ENCODE measurements at regions not wholly inside any gene's neighbourhood (a gene's known extent, or its start where the extent isn't known, plus 50 kb on each side); places are given as distances from the start of the nearest gene placed in this dataset.

DNA sequence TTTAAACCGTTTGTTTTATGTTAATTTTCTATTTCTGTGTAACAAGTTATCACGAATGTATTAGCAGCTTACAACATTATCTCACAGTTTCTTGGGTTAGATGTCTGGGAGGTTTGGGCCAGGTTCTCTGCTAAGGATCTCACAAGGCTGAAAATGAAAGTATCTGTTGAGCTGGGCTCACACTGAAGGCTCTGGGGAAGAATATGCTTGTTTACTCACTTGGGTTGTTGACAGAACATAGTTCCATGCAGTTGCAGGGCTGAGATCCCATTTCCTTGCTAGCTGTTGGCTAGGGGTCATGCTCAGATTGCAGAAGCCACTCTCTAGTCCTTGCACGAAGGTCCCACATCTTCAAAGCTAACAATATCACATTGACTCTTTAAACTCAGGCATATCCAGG lies 266.6 kb upstream of the GNAI1 start:
- peaks cover 4 to 8% of the 10 kb centered on the region in 2 donors for H3K9me3 Mint-ChIP-seq

DNA sequence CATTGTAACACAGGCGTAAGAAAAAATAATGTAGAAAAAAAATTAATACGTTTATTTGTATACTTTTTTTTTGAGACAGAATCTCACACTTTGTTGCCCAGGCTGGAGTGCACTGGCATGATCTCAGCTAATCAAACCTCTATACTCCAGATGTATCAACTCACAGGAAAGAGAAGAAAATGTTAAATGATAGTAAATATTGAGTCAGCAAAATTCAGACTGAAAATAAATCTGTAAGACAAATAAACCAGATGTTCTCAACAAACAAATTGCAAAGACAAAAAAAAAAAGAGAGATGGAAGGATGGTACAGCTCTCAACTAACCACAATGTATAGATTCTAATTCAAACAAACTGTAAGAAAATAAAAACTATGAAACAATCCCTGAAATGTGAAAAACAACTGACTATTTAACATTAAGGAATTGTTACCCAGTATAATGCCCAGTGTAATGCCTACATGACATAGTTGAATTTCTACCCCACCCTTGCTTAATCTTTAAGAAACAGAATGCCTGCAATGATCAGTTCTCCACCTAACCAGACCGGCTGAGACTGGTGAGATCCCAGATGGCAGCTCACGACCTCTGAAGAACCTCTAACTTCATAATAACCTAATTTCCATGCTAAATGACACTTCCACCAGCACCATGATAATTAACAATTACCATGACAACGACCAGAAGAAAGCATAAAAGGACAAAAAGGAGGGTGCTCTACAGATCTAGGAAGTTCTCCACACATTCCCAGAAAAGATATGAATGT lies 272.0 kb upstream of the GNAI1 start:
- Mint-ChIP-seq H3K9me3 (peaks cover 0 to 9% of the 10 kb centered on the region in 2 donors), H3K36me3 (ENCODE audit: insufficient read depth) (no peaks in the 10 kb centered on the region), H3K27me3 (no peaks in the 10 kb centered on the region), H3K4me1 (ENCODE audit: low read depth in 2 of 2) (no peaks in the 10 kb centered on the region), H3K4me3 (no peak overlapping the region), H3K27ac (no peak overlapping the region)
- DNase-seq = no peak
- no peak for ATAC-seq (replicated peaks)

More for the DNA sequence above, 266.6 kb upstream of the GNAI1 start:
- no peak for DNase-seq
- Mint-ChIP-seq H3K36me3 (ENCODE audit: insufficient read depth) (no peaks in the 10 kb centered on the region), H3K27me3 (no peaks in the 10 kb centered on the region), H3K27ac (no peak overlapping the region), H3K4me1 (ENCODE audit: low read depth in 2 of 2) (no peaks in the 10 kb centered on the region), H3K4me3 (no peak overlapping the region)
- no peak for ATAC-seq (replicated peaks)

DNA sequence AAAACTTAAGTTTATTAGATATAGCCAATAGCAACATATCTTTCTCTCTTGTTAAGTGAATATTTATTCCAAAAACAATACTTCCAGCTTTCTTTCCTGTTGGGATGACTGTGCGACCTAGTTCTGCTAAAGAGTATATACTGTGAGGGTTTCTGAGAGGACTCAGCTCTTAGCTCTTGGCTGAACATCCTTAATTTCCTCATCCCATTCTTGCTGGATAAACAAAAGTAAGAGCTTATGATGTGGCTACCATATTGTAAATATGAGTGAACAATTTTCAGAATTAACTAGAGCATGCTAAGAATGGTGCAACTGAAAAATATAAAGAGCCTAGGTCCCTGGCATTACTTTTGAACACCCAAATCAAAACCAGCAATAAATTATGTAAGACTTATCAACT lies 279.5 kb upstream of the GNAI1 start:
- H3K4me1 Mint-ChIP-seq (ENCODE audit: low read depth in 2 of 2) = no peaks in the 10 kb centered on the region
- H3K36me3 Mint-ChIP-seq (ENCODE audit: insufficient read depth) = no peaks in the 10 kb centered on the region
- peaks cover 13 to 22% of the 10 kb centered on the region in 2 donors for H3K9me3 Mint-ChIP-seq
- no peak overlapping the region for H3K27ac Mint-ChIP-seq
- DNase-seq = no peak
- ATAC-seq (replicated peaks) = no peak
- H3K27me3 Mint-ChIP-seq = no peaks in the 10 kb centered on the region
- no peak overlapping the region for H3K4me3 Mint-ChIP-seq

DNA sequence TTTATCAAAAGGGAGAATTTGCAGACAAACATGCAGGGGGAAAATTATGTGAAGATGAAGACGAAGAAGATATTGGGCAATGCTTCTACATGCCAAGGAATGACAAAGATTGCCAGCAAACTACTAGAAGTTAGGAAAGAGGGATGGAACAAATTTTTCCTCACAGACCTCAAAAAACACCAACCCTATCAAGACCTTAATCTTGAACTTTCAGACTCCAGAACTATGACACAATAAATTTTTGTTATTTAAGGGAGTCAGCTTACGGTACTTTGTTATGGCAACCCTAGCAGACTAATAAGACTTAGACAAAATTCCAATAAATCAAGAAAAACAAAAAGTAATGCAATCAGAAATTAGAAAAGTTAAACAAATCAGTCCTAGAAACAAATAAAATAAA lies 280.0 kb upstream of the GNAI1 start:
- no peak overlapping the region for H3K4me3 Mint-ChIP-seq
- H3K27me3 Mint-ChIP-seq = no peaks in the 10 kb centered on the region
- no peak overlapping the region for H3K27ac Mint-ChIP-seq
- DNase-seq = no peak
- peaks cover 13 to 22% of the 10 kb centered on the region in 2 donors for H3K9me3 Mint-ChIP-seq
- ATAC-seq (replicated peaks) = no peak
- no peaks in the 10 kb centered on the region for H3K4me1 Mint-ChIP-seq (ENCODE audit: low read depth in 2 of 2)
- H3K36me3 Mint-ChIP-seq (ENCODE audit: insufficient read depth) = no peaks in the 10 kb centered on the region

DNA sequence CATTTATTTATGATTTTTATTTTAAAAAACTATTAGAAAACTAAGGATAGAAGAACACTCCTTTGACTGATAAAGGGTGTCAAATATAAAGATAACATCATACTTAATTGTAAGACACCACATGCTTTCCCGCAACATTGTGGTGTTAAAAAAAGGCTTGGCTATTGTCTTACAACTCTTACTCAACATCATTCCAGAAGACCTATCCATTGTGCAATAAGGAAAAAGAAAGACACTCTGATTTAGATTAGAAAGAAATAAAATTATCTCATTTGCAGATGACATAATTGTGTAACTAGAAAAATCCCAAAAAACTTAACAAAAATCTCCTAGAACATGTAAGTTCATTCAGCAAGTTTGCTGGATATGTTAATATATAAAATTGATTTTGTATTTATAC lies 296.7 kb upstream of the GNAI1 start:
- Mint-ChIP-seq H3K9me3 (peaks cover 0 to 5% of the 10 kb centered on the region in 2 donors), H3K27me3 (no peaks in the 10 kb centered on the region), H3K36me3 (ENCODE audit: insufficient read depth) (no peaks in the 10 kb centered on the region), H3K4me1 (ENCODE audit: low read depth in 2 of 2) (no peaks in the 10 kb centered on the region), H3K4me3 (no peak overlapping the region), H3K27ac (no peak overlapping the region)
- ATAC-seq (replicated peaks) (no peak), DNase-seq (no peak)

DNA sequence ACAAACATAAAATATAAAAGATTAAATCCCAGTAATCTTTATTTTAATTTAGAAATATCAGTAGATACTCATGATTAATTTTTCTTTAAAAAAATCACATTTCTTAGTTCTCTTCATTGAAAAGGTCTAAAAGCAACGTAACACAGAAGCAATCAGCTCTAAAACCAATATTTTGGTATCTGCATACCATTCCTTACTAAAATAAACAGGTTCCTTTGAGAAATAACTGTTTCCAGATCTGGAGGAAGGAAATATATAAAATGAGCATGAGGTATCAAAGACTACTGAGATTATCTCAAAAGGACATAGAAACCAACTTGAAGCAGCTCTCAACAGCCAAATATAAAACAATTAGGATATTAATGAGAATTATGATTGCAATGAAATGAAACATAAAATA lies 301.0 kb upstream of the GNAI1 start:
- Mint-ChIP-seq H3K9me3 (peaks cover 0 to 5% of the 10 kb centered on the region in 2 donors), H3K4me3 (no peak overlapping the region), H3K4me1 (ENCODE audit: low read depth in 2 of 2) (no peaks in the 10 kb centered on the region), H3K36me3 (ENCODE audit: insufficient read depth) (no peaks in the 10 kb centered on the region), H3K27me3 (no peaks in the 10 kb centered on the region), H3K27ac (no peak overlapping the region)
- ATAC-seq (replicated peaks) (no peak), DNase-seq (no peak)

DNA sequence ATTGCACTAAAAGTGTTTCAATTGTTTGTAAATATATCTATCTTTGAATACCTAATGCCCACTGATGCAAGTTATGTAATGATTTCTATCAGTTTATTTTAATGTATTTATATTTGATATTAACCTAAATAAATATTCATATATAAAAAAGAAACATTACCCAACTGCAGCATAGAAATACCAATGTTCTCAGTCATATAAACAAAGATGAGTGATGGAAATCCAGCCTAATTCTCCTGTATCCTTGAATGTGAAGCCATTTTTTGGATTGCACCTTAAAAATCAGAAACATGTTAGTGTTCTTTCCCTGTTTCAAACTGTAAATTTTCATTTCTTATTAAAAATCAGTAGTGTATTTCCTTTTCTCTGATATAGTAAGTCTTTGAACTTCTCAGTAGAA lies 305.8 kb upstream of the GNAI1 start:
- H3K36me3 Mint-ChIP-seq (ENCODE audit: insufficient read depth) = no peaks in the 10 kb centered on the region
- ATAC-seq (replicated peaks) = no peak
- H3K4me3 Mint-ChIP-seq = no peak overlapping the region
- H3K9me3 Mint-ChIP-seq = peaks cover 0 to 9% of the 10 kb centered on the region in 2 donors
- no peaks in the 10 kb centered on the region for H3K4me1 Mint-ChIP-seq (ENCODE audit: low read depth in 2 of 2)
- H3K27me3 Mint-ChIP-seq = no peaks in the 10 kb centered on the region
- no peak for DNase-seq
- H3K27ac Mint-ChIP-seq = no peak overlapping the region

DNA sequence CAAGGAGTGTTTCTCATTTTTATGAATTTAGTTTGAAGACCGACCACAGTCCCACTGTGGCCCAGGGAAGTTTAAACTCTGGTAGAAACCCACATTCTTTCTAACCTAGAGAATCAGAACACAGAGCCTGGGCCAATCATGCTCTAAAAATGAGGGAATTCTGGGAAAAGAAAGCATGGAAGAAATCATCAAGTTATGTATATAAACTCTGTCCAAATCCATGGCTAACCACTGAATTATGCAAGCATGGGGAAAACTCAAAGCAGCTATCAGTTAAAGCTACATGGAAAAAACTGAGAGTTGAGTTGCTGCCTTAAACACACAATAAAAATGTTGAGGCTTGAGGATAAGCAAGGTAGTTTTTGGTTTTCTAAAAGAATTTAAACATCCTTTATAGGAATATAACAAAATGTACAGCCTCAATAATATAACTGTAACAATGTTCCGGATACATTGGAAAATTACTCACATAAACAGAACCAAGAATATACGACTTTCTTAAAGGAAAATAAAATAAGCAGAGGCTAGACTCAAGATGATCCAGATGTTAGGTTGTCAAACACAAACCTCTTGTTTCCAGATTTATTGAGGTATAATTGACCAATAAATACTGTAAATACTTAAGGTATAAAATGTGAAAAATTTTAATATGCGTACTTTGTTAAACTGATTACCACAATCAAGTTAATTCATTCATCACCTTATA lies 311.2 kb upstream of the GNAI1 start:
- ATAC-seq (replicated peaks) (no peak), DNase-seq (no peak)
- H3K27me3 Mint-ChIP-seq = no peaks in the 10 kb centered on the region
- H3K4me3 Mint-ChIP-seq = no peak overlapping the region
- no peaks in the 10 kb centered on the region for H3K4me1 Mint-ChIP-seq (ENCODE audit: low read depth in 2 of 2)
- no peaks in the 10 kb centered on the region for H3K36me3 Mint-ChIP-seq (ENCODE audit: insufficient read depth)
- H3K9me3 Mint-ChIP-seq = peaks cover 0 to 7% of the 10 kb centered on the region in 2 donors
- H3K27ac Mint-ChIP-seq = no peak overlapping the region

DNA sequence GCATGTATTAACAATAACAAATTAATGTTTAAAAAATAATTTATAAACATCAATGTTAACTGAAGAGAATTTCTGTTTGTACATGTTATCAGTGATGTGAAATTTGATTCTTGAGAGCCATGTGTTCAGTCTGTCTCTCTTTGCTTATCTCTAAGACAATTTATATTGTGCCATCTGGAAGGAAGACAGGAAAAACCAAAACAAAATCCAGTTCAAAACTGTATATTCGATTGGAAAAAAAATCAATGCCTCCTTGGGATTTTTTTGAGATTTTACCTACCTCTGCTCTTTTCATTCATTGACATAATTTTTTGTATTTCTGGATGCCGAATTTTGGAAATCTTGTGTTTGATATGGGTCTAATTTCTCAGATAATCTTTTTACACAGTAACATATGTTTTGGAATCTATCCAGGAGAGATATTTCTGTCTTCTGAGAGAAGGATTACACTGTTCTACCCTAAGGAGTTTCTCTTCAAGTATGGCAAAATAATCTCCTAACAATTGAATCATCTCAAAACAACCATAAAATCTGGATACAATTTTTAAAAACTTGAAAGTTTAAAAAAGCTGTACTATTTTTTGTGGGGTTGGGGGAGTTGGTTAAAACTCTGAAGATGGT lies 311.9 kb upstream of the GNAI1 start:
- no peak overlapping the region for H3K27ac Mint-ChIP-seq
- peaks cover 0 to 5% of the 10 kb centered on the region in 2 donors for H3K9me3 Mint-ChIP-seq
- no peak for ATAC-seq (replicated peaks)
- no peaks in the 10 kb centered on the region for H3K27me3 Mint-ChIP-seq
- no peak overlapping the region for H3K4me3 Mint-ChIP-seq
- no peaks in the 10 kb centered on the region for H3K36me3 Mint-ChIP-seq (ENCODE audit: insufficient read depth)
- DNase-seq = no peak
- H3K4me1 Mint-ChIP-seq (ENCODE audit: low read depth in 2 of 2) = no peaks in the 10 kb centered on the region

DNA sequence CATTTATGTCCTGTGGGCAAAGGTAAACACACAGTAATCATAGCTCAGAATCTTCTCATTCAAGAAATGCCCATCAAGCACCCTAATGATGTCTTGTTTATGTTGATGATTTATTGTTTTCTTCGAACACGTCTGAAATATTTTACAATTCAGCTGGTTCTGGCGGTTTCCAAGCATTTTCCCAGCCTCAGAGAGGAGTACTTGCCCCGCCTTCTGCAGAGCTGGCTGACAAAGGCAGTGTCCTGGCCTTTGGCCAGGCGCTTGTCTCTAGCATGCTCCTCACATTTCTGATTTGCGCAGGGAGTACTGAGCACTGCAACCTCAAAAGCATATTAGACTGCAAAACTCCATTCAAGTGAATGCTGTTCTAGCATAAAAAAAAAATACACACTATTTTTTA lies 314.2 kb upstream of the GNAI1 start:
- H3K4me1 Mint-ChIP-seq (ENCODE audit: low read depth in 2 of 2) = no peaks in the 10 kb centered on the region
- DNase-seq (no peak), ATAC-seq (replicated peaks) (no peak)
- H3K4me3 Mint-ChIP-seq = no peak overlapping the region
- H3K9me3 Mint-ChIP-seq = peaks cover 0 to 8% of the 10 kb centered on the region in 2 donors
- no peak overlapping the region for H3K27ac Mint-ChIP-seq
- H3K27me3 Mint-ChIP-seq = no peaks in the 10 kb centered on the region
- no peaks in the 10 kb centered on the region for H3K36me3 Mint-ChIP-seq (ENCODE audit: insufficient read depth)

DNA sequence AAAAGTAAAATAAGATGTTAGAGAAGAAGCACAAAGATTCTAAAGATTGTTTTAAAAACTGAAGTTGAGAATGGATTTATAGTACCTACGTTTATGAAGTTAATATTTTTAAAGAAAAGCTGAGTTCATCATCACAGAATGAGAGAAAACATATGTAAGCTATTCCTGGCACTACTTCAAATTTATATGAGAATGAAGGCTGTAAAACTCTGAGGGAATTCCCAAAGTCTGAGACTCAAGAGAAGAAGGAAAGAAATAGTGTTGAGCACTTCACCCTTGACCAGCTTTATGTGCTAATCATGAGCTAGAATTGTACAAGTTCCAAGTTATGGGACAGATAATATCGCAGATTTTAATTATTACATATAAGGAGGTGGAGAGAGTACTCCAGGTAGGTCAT lies 323.7 kb upstream of the GNAI1 start:
- peaks cover 11 to 12% of the 10 kb centered on the region in 2 donors for H3K9me3 Mint-ChIP-seq
- no peak for DNase-seq

DNA sequence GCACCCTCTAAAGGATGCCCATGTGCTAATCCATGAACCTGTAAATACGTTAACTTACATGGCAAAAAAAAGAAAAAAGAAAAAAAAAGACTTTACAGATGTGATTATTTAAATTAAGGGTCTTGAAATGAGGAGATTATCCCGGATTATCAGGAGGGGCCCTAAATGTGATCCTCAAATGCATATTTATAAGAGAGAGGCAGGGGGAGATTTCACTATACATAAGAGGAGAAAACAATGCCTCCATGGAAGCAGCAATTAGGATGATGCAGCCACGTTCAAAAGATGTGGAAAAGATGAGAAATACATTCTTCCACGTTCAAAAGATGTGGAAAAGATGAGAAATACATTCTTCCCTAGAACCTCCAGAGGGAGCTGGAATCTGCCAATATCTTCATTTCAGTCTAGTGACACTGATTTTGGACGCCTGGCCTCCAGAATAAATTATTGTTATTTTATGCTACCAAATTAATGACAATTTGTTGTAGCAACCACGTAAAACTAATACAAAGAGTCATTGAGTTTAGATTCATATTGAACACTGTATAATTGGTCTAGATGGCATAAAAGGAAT lies 328.4 kb upstream of the GNAI1 start:
- Mint-ChIP-seq H3K27me3 (no peaks in the 10 kb centered on the region), H3K36me3 (ENCODE audit: insufficient read depth) (no peaks in the 10 kb centered on the region), H3K9me3 (peaks cover 20 to 27% of the 10 kb centered on the region in 2 donors), H3K4me1 (ENCODE audit: low read depth in 2 of 2) (no peaks in the 10 kb centered on the region), H3K4me3 (no peak overlapping the region), H3K27ac (no peak overlapping the region)
- DNase-seq (no peak), ATAC-seq (replicated peaks) (no peak)

More for the DNA sequence above, 323.7 kb upstream of the GNAI1 start:
- no peak overlapping the region for H3K4me3 Mint-ChIP-seq
- no peak for ATAC-seq (replicated peaks)
- no peaks in the 10 kb centered on the region for H3K27me3 Mint-ChIP-seq
- no peaks in the 10 kb centered on the region for H3K4me1 Mint-ChIP-seq (ENCODE audit: low read depth in 2 of 2)
- no peaks in the 10 kb centered on the region for H3K36me3 Mint-ChIP-seq (ENCODE audit: insufficient read depth)
- H3K27ac Mint-ChIP-seq = no peak overlapping the region

DNA sequence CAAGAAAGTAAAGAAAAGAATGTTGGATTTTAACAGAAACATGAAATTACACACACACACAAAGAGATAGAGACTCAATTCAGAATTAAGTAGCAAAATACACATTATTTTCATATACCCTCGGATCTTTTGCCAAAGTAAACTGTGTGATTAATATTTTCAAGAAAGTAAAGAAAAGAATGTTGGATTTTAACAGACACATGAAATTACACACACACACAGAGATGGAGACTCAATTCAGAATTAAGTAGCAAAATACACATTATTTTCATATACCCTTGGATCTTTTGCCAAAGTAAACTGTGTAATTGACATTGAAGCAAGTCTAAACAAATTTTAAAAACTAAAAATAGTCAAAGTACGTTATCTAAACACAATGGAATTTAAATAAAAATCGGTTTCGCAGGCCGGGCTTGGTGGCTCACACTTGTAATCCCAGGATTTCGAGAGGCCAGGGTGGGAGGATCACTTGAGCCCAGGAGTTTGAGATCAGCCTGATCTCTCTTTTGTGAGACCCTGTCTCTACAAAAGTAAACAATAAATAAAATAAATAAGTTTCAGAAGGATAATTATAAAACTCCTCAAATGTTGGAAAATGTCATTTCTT lies 337.3 kb upstream of the MAGI2 start:
- ATAC-seq (replicated peaks) = no peak
- DNase-seq = no peak
- Mint-ChIP-seq H3K4me1 (ENCODE audit: low read depth in 2 of 2) (no peaks in the 10 kb centered on the region), H3K9me3 (peaks cover 6 to 15% of the 10 kb centered on the region in 2 donors), H3K27ac (no peak overlapping the region), H3K4me3 (no peak overlapping the region), H3K36me3 (ENCODE audit: insufficient read depth) (no peaks in the 10 kb centered on the region), H3K27me3 (no peaks in the 10 kb centered on the region)

All from effector memory CD8-positive, alpha-beta T cell (primary cell).